ENCODE measurements at regions not wholly inside any gene's neighbourhood (a gene's known extent, or its start where the extent isn't known, plus 50 kb on each side); places are given as distances from the start of the nearest gene placed in this dataset.

GRCh38 chr10:58010073-58010702 is 257.5 kb downstream of the IPMK start:
- DNase-seq (ENCODE audit: low read depth) = no peak

- DNase-seq (ENCODE audit: low read depth) = no peak
Observed at GRCh38 chr10:58003945-58004344, 263.7 kb downstream of the IPMK start.

GRCh38 chr10:58001159-58001558 is 266.5 kb downstream of the IPMK start:
- no peak for DNase-seq (ENCODE audit: low read depth)

GRCh38 chr10:57996536-57996935 is 271.2 kb downstream of the IPMK start:
- DNase-seq (ENCODE audit: low read depth) = no peak

- no peak for DNase-seq (ENCODE audit: low read depth)
Observed at GRCh38 chr10:57993302-57993701, 274.4 kb downstream of the IPMK start.

GRCh38 chr10:57992321-57993077 is 275.2 kb downstream of the IPMK start:
- DNase-seq (ENCODE audit: low read depth) = no peak

GRCh38 chr10:57988964-57989363 is 278.7 kb downstream of the IPMK start:
- no peak for DNase-seq (ENCODE audit: low read depth)

- DNase-seq (ENCODE audit: low read depth) = no peak
Observed at GRCh38 chr10:57987055-57987721, 280.5 kb downstream of the IPMK start.

GRCh38 chr10:57986422-57986821 is 281.3 kb downstream of the IPMK start:
- DNase-seq (ENCODE audit: low read depth) = no peak

- DNase-seq (ENCODE audit: low read depth) = no peak
Observed at GRCh38 chr10:57983281-57983791, 284.4 kb downstream of the IPMK start.

GRCh38 chr10:57982091-57982490 is 285.6 kb downstream of the IPMK start:
- no peak for DNase-seq (ENCODE audit: low read depth)

GRCh38 chr10:57979956-57980355 is 287.7 kb downstream of the IPMK start:
- no peak for DNase-seq (ENCODE audit: low read depth)

GRCh38 chr10:57979491-57979890 is 288.2 kb downstream of the IPMK start:
- DNase-seq (ENCODE audit: low read depth) = no peak

GRCh38 chr10:57977262-57977661 is 290.4 kb downstream of the IPMK start:
- no peak for DNase-seq (ENCODE audit: low read depth)

- DNase-seq (ENCODE audit: low read depth) = no peak
Observed at GRCh38 chr10:57973451-57973850, 294.2 kb downstream of the IPMK start.

- no peak for DNase-seq (ENCODE audit: low read depth)
Observed at GRCh38 chr10:57972783-57973182, 294.9 kb downstream of the IPMK start.

GRCh38 chr10:57968328-57969016 is 299.2 kb downstream of the IPMK start:
- no peak for DNase-seq (ENCODE audit: low read depth)

- no peak for DNase-seq (ENCODE audit: low read depth)
Observed at GRCh38 chr10:57964351-57964750, 303.3 kb downstream of the IPMK start.

GRCh38 chr10:57963546-57963945 is 304.1 kb downstream of the IPMK start:
- no peak for DNase-seq (ENCODE audit: low read depth)

GRCh38 chr10:57962839-57963238 is 304.9 kb downstream of the IPMK start:
- no peak for DNase-seq (ENCODE audit: low read depth)

- DNase-seq (ENCODE audit: low read depth) = no peak
Observed at GRCh38 chr10:57961487-57961886, 306.2 kb downstream of the IPMK start.

GRCh38 chr10:57960406-57960805 is 307.3 kb downstream of the IPMK start:
- DNase-seq (ENCODE audit: low read depth) = no peak
